ENCODE measurements at regions not wholly inside any gene's neighbourhood (a gene's known extent, or its start where the extent isn't known, plus 50 kb on each side); places are given as distances from the start of the nearest gene placed in this dataset.

DNA sequence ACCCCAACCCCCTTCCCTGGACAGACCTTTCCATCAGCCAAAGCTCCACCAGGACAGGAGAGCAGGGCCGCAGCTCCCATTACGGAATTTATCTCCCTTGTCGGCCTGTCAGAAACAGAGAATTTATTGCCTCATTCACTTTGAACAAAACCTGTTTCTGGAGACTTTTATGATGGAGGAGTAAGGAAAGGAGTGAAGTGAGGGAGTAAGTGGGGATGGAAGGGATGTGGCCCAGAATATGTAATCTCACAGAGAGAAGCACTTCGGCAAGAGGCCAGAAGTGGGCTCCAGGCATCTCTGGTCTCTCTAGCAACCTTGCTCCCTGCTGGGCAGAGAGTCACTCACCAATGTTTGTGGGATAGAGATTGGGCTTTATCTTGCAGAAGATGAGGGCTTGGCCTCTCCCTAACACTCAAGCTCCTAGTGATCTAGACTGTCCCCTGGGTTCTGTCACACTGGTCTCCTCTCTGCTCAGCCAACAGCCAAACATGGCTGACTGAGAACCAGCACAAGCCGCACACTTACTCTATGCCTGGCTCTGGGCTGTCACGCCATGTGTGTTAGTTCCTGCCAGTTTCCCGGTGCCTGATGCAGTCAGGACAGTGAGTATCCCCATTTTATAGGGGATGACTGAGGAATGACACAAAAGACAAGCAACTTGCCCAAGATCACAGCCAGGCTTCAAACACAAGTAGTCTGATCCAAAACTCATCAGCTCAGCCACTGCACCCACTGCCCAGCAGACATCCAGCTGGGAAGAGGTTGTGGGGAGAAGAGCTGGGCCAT lies 149.4 kb upstream of the ZMIZ1 start:
- Histone ChIP-seq H3K9me3 (ENCODE audit: insufficient read depth, low read length) (no peaks in the 10 kb centered on the region), H3K27me3 (ENCODE audit: insufficient read depth, insufficient read length) (peaks cover 7% of the 10 kb centered on the region), H3K4me1 (ENCODE audit: insufficient read depth, insufficient read length) (peaks cover 11% of the 10 kb centered on the region), H3K9ac (ENCODE audit: insufficient read length, low read depth) (no peak overlapping the region), H3K36me3 (ENCODE audit: insufficient read depth, insufficient read length, low read length) (no peaks in the 10 kb centered on the region), H3K4me3 (ENCODE audit: insufficient read length, low read depth) (no peak overlapping the region)
- TF ChIP-seq YY1 (IDR thresholded peaks at IDR 0.05; ENCODE audit: insufficient read depth, insufficient read length) (no peak), ZNF274 (IDR thresholded peaks at IDR 0.05; ENCODE audit: low read depth, low read length) (no peak), SUZ12 (IDR thresholded peaks at IDR 0.05; ENCODE audit: extremely low read depth, insufficient read depth, insufficient read length) (no peak)
- no peak for DNase-seq (ENCODE audit: low read depth, low spot score)

DNA sequence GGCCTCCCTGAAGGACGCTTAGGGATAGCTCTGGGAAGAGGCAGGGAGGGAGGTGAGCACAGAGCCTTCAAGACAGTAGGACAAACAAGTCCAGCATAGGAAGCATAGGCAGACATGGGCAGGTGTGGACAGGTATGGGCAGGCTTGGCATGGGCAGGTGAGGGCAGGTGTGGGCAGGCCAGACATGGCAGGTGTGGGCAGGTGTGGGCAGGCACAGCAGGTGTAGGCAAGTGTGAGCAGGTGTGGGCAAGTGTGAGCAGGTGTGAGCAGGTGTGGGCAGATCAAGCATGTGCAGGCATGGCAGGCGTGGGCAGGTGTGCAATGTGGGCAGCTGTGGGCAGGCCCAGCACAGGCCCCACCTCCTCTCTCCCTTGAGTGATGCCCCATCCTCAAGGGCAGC lies 148.8 kb upstream of the ZMIZ1 start:
- Histone ChIP-seq H3K9ac (ENCODE audit: insufficient read length, low read depth) (no peak overlapping the region), H3K9me3 (ENCODE audit: insufficient read depth, low read length) (no peaks in the 10 kb centered on the region), H3K4me1 (ENCODE audit: insufficient read depth, insufficient read length) (peaks cover 10% of the 10 kb centered on the region), H3K4me3 (ENCODE audit: insufficient read length, low read depth) (no peak overlapping the region), H3K27me3 (ENCODE audit: insufficient read depth, insufficient read length) (peaks cover 4% of the 10 kb centered on the region), H3K36me3 (ENCODE audit: insufficient read depth, insufficient read length, low read length) (no peaks in the 10 kb centered on the region)
- TF ChIP-seq SUZ12 (IDR thresholded peaks at IDR 0.05; ENCODE audit: extremely low read depth, insufficient read depth, insufficient read length) (no peak), YY1 (IDR thresholded peaks at IDR 0.05; ENCODE audit: insufficient read depth, insufficient read length) (no peak), ZNF274 (IDR thresholded peaks at IDR 0.05; ENCODE audit: low read depth, low read length) (no peak)
- DNase-seq (ENCODE audit: low read depth, low spot score): no peak

DNA sequence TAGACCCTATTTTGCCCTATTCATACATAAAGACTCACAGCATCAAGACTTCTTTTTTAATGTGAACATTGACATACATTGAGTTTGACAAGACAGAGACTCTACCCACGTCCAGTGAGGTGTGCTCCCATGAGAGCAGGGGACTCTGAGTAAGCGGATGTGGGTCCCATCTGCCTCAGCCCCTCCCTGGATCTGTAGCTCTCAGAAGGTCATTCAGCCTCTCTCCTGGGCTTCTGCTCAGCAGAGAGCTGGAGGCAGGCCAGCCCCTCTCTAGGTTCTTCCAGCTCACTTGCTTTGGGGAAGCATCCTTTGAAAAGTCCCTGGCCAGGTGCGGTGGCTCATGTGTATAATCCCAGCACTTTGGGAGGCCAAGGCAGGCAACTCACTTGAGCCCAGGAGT lies 146.9 kb upstream of the ZMIZ1 start:
- Histone ChIP-seq H3K9me3 (ENCODE audit: insufficient read depth, low read length) (no peaks in the 10 kb centered on the region), H3K27me3 (ENCODE audit: insufficient read depth, insufficient read length) (no peaks in the 10 kb centered on the region), H3K4me3 (ENCODE audit: insufficient read length, low read depth) (no peak overlapping the region), H3K4me1 (ENCODE audit: insufficient read depth, insufficient read length) (peaks cover 4% of the 10 kb centered on the region), H3K36me3 (ENCODE audit: insufficient read depth, insufficient read length, low read length) (no peaks in the 10 kb centered on the region), H3K9ac (ENCODE audit: insufficient read length, low read depth) (no peak overlapping the region)
- no peak for TF ChIP-seq SUZ12 (IDR thresholded peaks at IDR 0.05; ENCODE audit: extremely low read depth, insufficient read depth, insufficient read length)
- no peak for TF ChIP-seq ZNF274 (IDR thresholded peaks at IDR 0.05; ENCODE audit: low read depth, low read length)
- no peak for TF ChIP-seq YY1 (IDR thresholded peaks at IDR 0.05; ENCODE audit: insufficient read depth, insufficient read length)
- no peak for DNase-seq (ENCODE audit: low read depth, low spot score)

DNA sequence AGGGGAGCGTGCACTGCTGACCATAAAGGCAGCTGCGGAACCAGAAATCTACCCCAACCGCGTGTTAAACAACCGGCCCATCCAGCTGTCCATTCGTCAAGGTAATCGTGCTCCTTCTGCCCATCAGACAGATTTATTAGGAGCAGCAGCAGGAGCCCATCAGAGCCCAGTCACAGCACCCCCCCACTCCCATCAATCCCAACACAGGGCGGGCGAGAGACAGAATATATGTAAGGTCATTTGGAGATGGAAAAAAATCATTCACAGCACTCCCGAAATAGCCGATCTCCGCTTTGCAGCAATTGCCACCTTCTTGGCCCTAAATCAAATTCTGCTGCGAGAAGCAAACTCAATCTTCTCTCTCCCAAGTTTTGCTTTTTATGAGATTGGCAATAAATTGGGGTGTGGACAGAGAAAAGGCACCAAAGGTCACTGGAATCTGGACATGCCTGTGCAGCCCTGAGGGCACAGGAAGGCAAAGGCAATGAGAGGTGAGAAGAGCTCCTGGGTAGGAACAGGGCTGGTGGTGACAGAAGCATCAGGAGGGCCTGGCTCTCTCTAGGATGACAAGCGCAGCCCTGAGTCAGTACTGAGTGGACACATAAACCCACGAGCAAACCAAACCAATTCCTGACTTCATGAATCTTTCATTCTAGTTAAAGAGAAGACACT lies 145.0 kb upstream of the ZMIZ1 start:
- Histone ChIP-seq H3K4me1 (ENCODE audit: insufficient read depth, insufficient read length) (peaks cover 4% of the 10 kb centered on the region), H3K9me3 (ENCODE audit: insufficient read depth, low read length) (no peaks in the 10 kb centered on the region), H3K4me3 (ENCODE audit: insufficient read length, low read depth) (no peak overlapping the region), H3K27me3 (ENCODE audit: insufficient read depth, insufficient read length) (no peaks in the 10 kb centered on the region), H3K36me3 (ENCODE audit: insufficient read depth, insufficient read length, low read length) (no peaks in the 10 kb centered on the region), H3K9ac (ENCODE audit: insufficient read length, low read depth) (no peak overlapping the region)
- TF ChIP-seq SUZ12 (IDR thresholded peaks at IDR 0.05; ENCODE audit: extremely low read depth, insufficient read depth, insufficient read length): no peak
- no peak for TF ChIP-seq ZNF274 (IDR thresholded peaks at IDR 0.05; ENCODE audit: low read depth, low read length)
- no peak for TF ChIP-seq YY1 (IDR thresholded peaks at IDR 0.05; ENCODE audit: insufficient read depth, insufficient read length)
- no peak for DNase-seq (ENCODE audit: low read depth, low spot score)

DNA sequence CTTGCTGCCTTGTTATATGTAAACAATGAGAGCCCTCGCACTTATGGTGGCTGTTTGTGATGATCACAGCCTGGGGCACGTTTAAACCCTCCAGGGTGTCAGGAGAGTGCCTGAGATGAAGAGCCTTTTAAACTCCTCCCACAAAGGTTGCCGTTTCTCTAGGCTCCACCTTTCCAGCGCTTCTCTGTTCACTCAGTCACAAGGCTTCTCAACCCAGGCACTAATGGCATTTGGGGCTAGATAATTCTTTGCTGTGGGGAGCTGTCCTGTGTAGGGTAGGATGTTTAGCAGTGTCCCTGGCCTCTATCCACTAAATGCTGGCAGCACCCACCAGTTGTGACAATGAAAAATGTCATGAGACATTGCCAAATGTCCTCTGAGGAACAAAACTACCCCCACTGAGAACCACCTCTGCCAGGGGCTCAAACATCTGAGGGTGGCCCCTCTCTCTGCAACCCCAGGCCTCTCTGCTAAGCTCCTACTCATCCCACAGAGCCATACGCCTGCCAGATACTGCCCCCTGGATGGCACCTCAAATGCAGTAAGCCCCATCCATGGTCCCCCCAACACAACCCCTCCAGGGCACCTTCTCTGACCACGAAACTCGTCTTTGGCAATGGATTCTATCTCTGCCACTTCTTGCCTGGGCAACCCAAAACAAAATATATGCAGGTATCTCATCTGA lies 144.3 kb upstream of the ZMIZ1 start:
- Histone ChIP-seq H3K27me3 (ENCODE audit: insufficient read depth, insufficient read length) (no peaks in the 10 kb centered on the region), H3K9me3 (ENCODE audit: insufficient read depth, low read length) (no peaks in the 10 kb centered on the region), H3K4me1 (ENCODE audit: insufficient read depth, insufficient read length) (peaks cover 4% of the 10 kb centered on the region), H3K4me3 (ENCODE audit: insufficient read length, low read depth) (no peak overlapping the region), H3K9ac (ENCODE audit: insufficient read length, low read depth) (no peak overlapping the region), H3K36me3 (ENCODE audit: insufficient read depth, insufficient read length, low read length) (no peaks in the 10 kb centered on the region)
- no peak for DNase-seq (ENCODE audit: low read depth, low spot score)
- TF ChIP-seq YY1 (IDR thresholded peaks at IDR 0.05; ENCODE audit: insufficient read depth, insufficient read length): no peak
- TF ChIP-seq SUZ12 (IDR thresholded peaks at IDR 0.05; ENCODE audit: extremely low read depth, insufficient read depth, insufficient read length): no peak
- no peak for TF ChIP-seq ZNF274 (IDR thresholded peaks at IDR 0.05; ENCODE audit: low read depth, low read length)

DNA sequence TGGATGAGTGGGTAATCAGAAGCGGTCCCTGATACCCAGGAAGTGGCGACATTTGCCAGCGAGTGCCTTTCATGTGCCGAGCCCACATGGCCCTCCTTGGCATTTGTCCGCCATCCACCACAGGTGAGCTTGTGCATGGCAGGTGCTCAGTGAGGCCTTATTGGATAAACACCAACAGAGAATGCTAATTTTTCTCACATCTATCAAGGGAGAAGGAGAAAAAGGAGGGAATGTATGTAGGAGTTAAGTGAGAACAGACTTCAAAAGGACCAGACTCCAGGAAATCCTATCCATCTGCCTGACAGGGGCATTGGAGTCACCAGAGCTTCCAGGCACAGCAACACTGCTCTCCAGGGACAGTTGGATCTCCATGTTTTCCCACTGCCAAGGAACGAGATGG lies 143.5 kb upstream of the ZMIZ1 start:
- Histone ChIP-seq H3K4me1 (ENCODE audit: insufficient read depth, insufficient read length) (peaks cover 2% of the 10 kb centered on the region), H3K9me3 (ENCODE audit: insufficient read depth, low read length) (no peaks in the 10 kb centered on the region), H3K4me3 (ENCODE audit: insufficient read length, low read depth) (no peak overlapping the region), H3K9ac (ENCODE audit: insufficient read length, low read depth) (no peak overlapping the region), H3K36me3 (ENCODE audit: insufficient read depth, insufficient read length, low read length) (no peaks in the 10 kb centered on the region), H3K27me3 (ENCODE audit: insufficient read depth, insufficient read length) (no peaks in the 10 kb centered on the region)
- TF ChIP-seq SUZ12 (IDR thresholded peaks at IDR 0.05; ENCODE audit: extremely low read depth, insufficient read depth, insufficient read length) (no peak), ZNF274 (IDR thresholded peaks at IDR 0.05; ENCODE audit: low read depth, low read length) (no peak)
- no peak for DNase-seq (ENCODE audit: low read depth, low spot score)

DNA sequence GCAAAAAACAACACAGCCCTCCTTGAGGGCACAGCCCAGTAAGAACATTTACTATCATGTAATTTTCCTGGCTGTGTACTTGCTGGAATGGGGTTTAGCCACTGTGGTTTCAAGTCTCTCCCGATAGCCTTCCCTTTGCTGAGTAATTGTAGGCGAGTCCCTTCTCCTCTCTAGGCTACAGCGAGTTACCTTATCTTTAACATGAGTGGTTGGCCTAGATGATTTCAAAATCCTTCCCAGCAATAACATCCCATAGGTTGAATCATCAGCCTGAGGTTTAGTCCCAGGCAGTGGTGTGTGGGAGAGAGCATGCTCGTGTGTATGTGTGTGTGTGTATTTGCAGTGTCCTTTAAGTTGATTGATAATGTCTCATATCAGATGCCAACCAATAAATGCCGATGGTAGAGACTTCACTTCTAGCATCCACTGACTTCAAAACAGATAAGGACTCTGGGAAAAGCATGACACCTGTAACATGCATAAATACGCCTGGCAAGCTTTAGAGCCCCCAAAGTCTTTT lies 142.9 kb upstream of the ZMIZ1 start:
- TF ChIP-seq SUZ12 (IDR thresholded peaks at IDR 0.05; ENCODE audit: extremely low read depth, insufficient read depth, insufficient read length) (no peak), ZNF274 (IDR thresholded peaks at IDR 0.05; ENCODE audit: low read depth, low read length) (no peak), YY1 (IDR thresholded peaks at IDR 0.05; ENCODE audit: insufficient read depth, insufficient read length) (no peak)
- Histone ChIP-seq H3K4me1 (ENCODE audit: insufficient read depth, insufficient read length) (peaks cover 2% of the 10 kb centered on the region), H3K36me3 (ENCODE audit: insufficient read depth, insufficient read length, low read length) (no peaks in the 10 kb centered on the region), H3K4me3 (ENCODE audit: insufficient read length, low read depth) (no peak overlapping the region), H3K9ac (ENCODE audit: insufficient read length, low read depth) (no peak overlapping the region), H3K27me3 (ENCODE audit: insufficient read depth, insufficient read length) (no peaks in the 10 kb centered on the region), H3K9me3 (ENCODE audit: insufficient read depth, low read length) (no peaks in the 10 kb centered on the region)
- no peak for DNase-seq (ENCODE audit: low read depth, low spot score)
